ENCODE measurements at regions not wholly inside any gene's neighbourhood (a gene's known extent, or its start where the extent isn't known, plus 50 kb on each side); places are given as distances from the start of the nearest gene placed in this dataset.

GRCh38 chr7:97298561-97298960 lies 181.1 kb downstream of the SDHAF3 start:
- TF ChIP-seq, protein P1, sequence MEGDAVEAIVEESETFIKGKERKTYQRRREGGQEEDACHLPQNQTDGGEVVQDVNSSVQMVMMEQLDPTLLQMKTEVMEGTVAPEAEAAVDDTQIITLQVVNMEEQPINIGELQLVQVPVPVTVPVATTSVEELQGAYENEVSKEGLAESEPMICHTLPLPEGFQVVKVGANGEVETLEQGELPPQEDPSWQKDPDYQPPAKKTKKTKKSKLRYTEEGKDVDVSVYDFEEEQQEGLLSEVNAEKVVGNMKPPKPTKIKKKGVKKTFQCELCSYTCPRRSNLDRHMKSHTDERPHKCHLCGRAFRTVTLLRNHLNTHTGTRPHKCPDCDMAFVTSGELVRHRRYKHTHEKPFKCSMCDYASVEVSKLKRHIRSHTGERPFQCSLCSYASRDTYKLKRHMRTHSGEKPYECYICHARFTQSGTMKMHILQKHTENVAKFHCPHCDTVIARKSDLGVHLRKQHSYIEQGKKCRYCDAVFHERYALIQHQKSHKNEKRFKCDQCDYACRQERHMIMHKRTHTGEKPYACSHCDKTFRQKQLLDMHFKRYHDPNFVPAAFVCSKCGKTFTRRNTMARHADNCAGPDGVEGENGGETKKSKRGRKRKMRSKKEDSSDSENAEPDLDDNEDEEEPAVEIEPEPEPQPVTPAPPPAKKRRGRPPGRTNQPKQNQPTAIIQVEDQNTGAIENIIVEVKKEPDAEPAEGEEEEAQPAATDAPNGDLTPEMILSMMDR (conservative IDR thresholded peaks at IDR 0.05), result no peak
- TF ChIP-seq EZH2 (IDR thresholded peaks at IDR 0.05; ENCODE audit: low read depth), result no peak
